Testis (tissue), 2 donors: ENCODE measurements at regions not wholly inside any gene's neighbourhood (a gene's known extent, or its start where the extent isn't known, plus 50 kb on each side); places are given as distances from the start of the nearest gene placed in this dataset.

Experiments
- DNase-seq: peaks from one replicate; pipeline ENCODE4 v3.0.0-alpha.2; 2019
- H3K27ac ChIP-seq, 2 donors: fragments of 200-600 bp; sonication (generic); one replicate each; pipeline ENCODE4 v1.5.1; 2019
- H3K27me3 ChIP-seq: fragments of 200-600 bp; sonication (generic); one replicate; pipeline ENCODE4 v1.5.1; 2019
- H3K36me3 ChIP-seq: fragments of 200-600 bp; sonication (generic); one replicate; pipeline ENCODE4 v1.5.1; 2017; ENCODE audit warnings: low read depth; ENCODE audit errors: missing control alignments
- H3K4me1 ChIP-seq: fragments of 200-600 bp; sonication (generic); one replicate; pipeline ENCODE4 v1.5.1; 2019
- H3K4me3 ChIP-seq, 2 donors: fragments of 200-600 bp; sonication (generic); one replicate each; pipeline ENCODE4 v1.5.1; 2017 to 2019
- H3K9me3 ChIP-seq: fragments of 200-600 bp; sonication (generic); one replicate; pipeline ENCODE4 v1.5.1; 2017
- CTCF ChIP-seq, 3 experiments: fragments of 450-650 bp in 2 of 3; fragments of 200-600 bp in 1 of 3; sonication (generic) in 1 of 3; IDR thresholded peaks; one replicate each; pipeline ENCODE4 v1.5.1; 2016 to 2019; ENCODE audit warnings: antibody characterized with exemption in 3 of 3, mild to moderate bottlenecking in 2 of 3, moderate library complexity in 1 of 3
- POLR2A ChIP-seq: fragments of 450-650 bp; IDR thresholded peaks from one replicate; pipeline ENCODE4 v1.6.1; 2017; ENCODE audit warnings: antibody characterized with exemption, mild to moderate bottlenecking, moderate library complexity
- WGBS, 2 donors: methylation state at CpG; one replicate each; pipeline ENCODE4 v1.1.5; 2018; 5-methylcytosine and 5-hydroxymethylcytosine counted together
- intact Hi-C: fragments of 100-400 bp; cut with DNase I; formaldehyde crosslinking; loops from one replicate; pipeline ENCODE4 v1.15.1; 2023; ENCODE audit warnings: low total_unique reads

- intact Hi-C loops, result no loop called here
- no peaks in the 10 kb centered on the region for H3K36me3 ChIP-seq
- TF ChIP-seq CTCF (IDR thresholded peaks at IDR 0.05), result peak in 2 of 3 experiments; percentile 24 to 35
- no peak for TF ChIP-seq POLR2A
- H3K27ac ChIP-seq, result no peak overlapping the region
- no peak overlapping the region for H3K4me3 ChIP-seq
- H3K9me3 ChIP-seq, result no peaks in the 10 kb centered on the region
- no peaks in the 10 kb centered on the region for H3K27me3 ChIP-seq
- DNase-seq, result no peak
- H3K4me1 ChIP-seq, result no peaks in the 10 kb centered on the region
Observed at GRCh38 chr11:103537904-103538502, 428.8 kb downstream of the DYNC2H1 start.

- no peaks in the 10 kb centered on the region for H3K27me3 ChIP-seq
- intact Hi-C loops, result no loop called here
- no peaks in the 10 kb centered on the region for H3K4me1 ChIP-seq
- H3K4me3 ChIP-seq, result no peak overlapping the region
- no peaks in the 10 kb centered on the region for H3K9me3 ChIP-seq
- H3K27ac ChIP-seq, result no peak overlapping the region
- DNase-seq, result no peak
- H3K36me3 ChIP-seq, result no peaks in the 10 kb centered on the region
- TF ChIP-seq POLR2A, result no peak
- no peak for TF ChIP-seq CTCF (IDR thresholded peaks at IDR 0.05)
Observed at GRCh38 chr11:103539166-103539565, 429.9 kb downstream of the DYNC2H1 start.

GRCh38 chr11:103541186-103541795 lies 432.1 kb downstream of the DYNC2H1 start:
- TF ChIP-seq POLR2A (no peak), CTCF (IDR thresholded peaks at IDR 0.05) (no peak)
- no peak overlapping the region for H3K27ac ChIP-seq
- intact Hi-C loops, result no loop called here
- 92 to 94% methylated on average over 3 to 4 of the region's 4 CpGs for WGBS, 2 donors
- no peak for DNase-seq
- H3K9me3 ChIP-seq, result no peaks in the 10 kb centered on the region
- H3K4me3 ChIP-seq, result no peak overlapping the region
- no peaks in the 10 kb centered on the region for H3K36me3 ChIP-seq
- no peaks in the 10 kb centered on the region for H3K4me1 ChIP-seq
- no peaks in the 10 kb centered on the region for H3K27me3 ChIP-seq

GRCh38 chr11:103542851-103543250 lies 433.6 kb downstream of the DYNC2H1 start:
- intact Hi-C loops, result no loop called here
- no peaks in the 10 kb centered on the region for H3K27me3 ChIP-seq
- DNase-seq, result no peak
- H3K27ac ChIP-seq, result no peak overlapping the region
- H3K36me3 ChIP-seq, result no peaks in the 10 kb centered on the region
- H3K9me3 ChIP-seq, result no peaks in the 10 kb centered on the region
- H3K4me1 ChIP-seq, result no peaks in the 10 kb centered on the region
- 90 to 91% methylated on average over 2 to 3 of the region's 3 CpGs for WGBS, 2 donors
- TF ChIP-seq CTCF (IDR thresholded peaks at IDR 0.05), result no peak
- no peak for TF ChIP-seq POLR2A
- H3K4me3 ChIP-seq, result no peak overlapping the region

- no peaks in the 10 kb centered on the region for H3K27me3 ChIP-seq
- intact Hi-C loops, result no loop called here
- WGBS, 2 donors, result 85 to 93% methylated on average over 5 of the region's 5 CpGs
- H3K36me3 ChIP-seq, result no peaks in the 10 kb centered on the region
- TF ChIP-seq POLR2A (no peak), CTCF (IDR thresholded peaks at IDR 0.05) (no peak)
- no peaks in the 10 kb centered on the region for H3K9me3 ChIP-seq
- H3K27ac ChIP-seq, result no peak overlapping the region
- H3K4me1 ChIP-seq, result no peaks in the 10 kb centered on the region
- DNase-seq, result no peak
- H3K4me3 ChIP-seq, result no peak overlapping the region
Observed at GRCh38 chr11:103543456-103543855, 434.2 kb downstream of the DYNC2H1 start.
